CD4-positive, alpha-beta memory T cell (primary cell): ENCODE measurements at regions not wholly inside any gene's neighbourhood (a gene's known extent, or its start where the extent isn't known, plus 50 kb on each side); places are given as distances from the start of the nearest gene placed in this dataset.

Experiments
- CTCF ChIA-PET: fragments of 350-600 bp; sonication (Branson Sonifier 250); formaldehyde crosslinking; loops from one replicate; lab custom pipeline; 2021; ENCODE audit warnings: inconsistent platforms; ENCODE audit not compliant: partially characterized antibody; lab: Charles Lee
- POLR2A ChIA-PET: fragments of 350-600 bp; sonication (Branson Sonifier 250); formaldehyde crosslinking; loops from one replicate; lab custom pipeline; 2021; ENCODE audit not compliant: partially characterized antibody; lab: Charles Lee
- DNase-seq, 5 donors: peaks; one replicate each; pipeline versions ENCODE4 v3.0.0 to v3.0.0-alpha.2; 2020 to 2022; ENCODE audit warnings: mixed read lengths in 1 of 5
- H3K27ac ChIP-seq: one replicate; pipeline ENCODE4 v1.7.0; 2013; ENCODE audit warnings: low read depth, low read length
- H3K27me3 ChIP-seq: 2 replicates; pipeline ENCODE4 v1.7.0; 2013; ENCODE audit warnings: mild to moderate bottlenecking, low read length, moderate library complexity; ENCODE audit not compliant: insufficient read depth
- H3K36me3 ChIP-seq: 2 replicates; pipeline ENCODE4 v1.7.0; 2013; ENCODE audit warnings: mild to moderate bottlenecking, low read length, moderate library complexity; ENCODE audit not compliant: insufficient read depth
- H3K4me1 ChIP-seq: 2 replicates; pipeline ENCODE4 v1.7.0; 2013; ENCODE audit warnings: mild to moderate bottlenecking, low read length, moderate library complexity; ENCODE audit not compliant: insufficient read depth
- H3K4me3 ChIP-seq, 2 donors: one replicate each; pipeline ENCODE4 v1.7.0; 2013; ENCODE audit warnings: low read length in 2 of 2, mild to moderate bottlenecking in 1 of 2
- H3K9me3 ChIP-seq, 2 donors: one replicate each; pipeline ENCODE4 v1.7.0; 2013; ENCODE audit warnings: low read length in 2 of 2, control low read depth in 1 of 2; ENCODE audit not compliant: control insufficient read depth in 1 of 2
- H3K27ac Mint-ChIP-seq, 7 donors: one replicate each; pipeline ENCODE4 v1.8.0; 2020 to 2021; ENCODE audit warnings: mixed read lengths in 7 of 7, mild to moderate bottlenecking in 6 of 7, inconsistent platforms in 3 of 7, moderate library complexity in 3 of 7
- H3K27me3 Mint-ChIP-seq, 2 donors: one replicate each; pipeline ENCODE4 v1.8.0; 2020 to 2021; ENCODE audit warnings: mixed read lengths in 2 of 2
- H3K36me3 Mint-ChIP-seq, 2 donors: one replicate each; pipeline ENCODE4 v1.8.0; 2020 to 2021; ENCODE audit warnings: mixed read lengths in 2 of 2, inconsistent platforms in 1 of 2, mild to moderate bottlenecking in 1 of 2
- H3K4me1 Mint-ChIP-seq, 4 donors: one replicate each; pipeline ENCODE4 v1.8.0; 2020 to 2021; ENCODE audit warnings: mixed read lengths in 4 of 4, mild to moderate bottlenecking in 1 of 4
- H3K4me3 Mint-ChIP-seq, 8 donors: one replicate each; pipeline ENCODE4 v1.8.0; 2020 to 2021; ENCODE audit warnings: mixed read lengths in 8 of 8, mild to moderate bottlenecking in 7 of 8, moderate library complexity in 6 of 8, inconsistent platforms in 3 of 8
- H3K9me3 Mint-ChIP-seq, 8 donors: one replicate each; pipeline ENCODE4 v1.8.0; 2020 to 2021; ENCODE audit warnings: mixed read lengths in 8 of 8, mild to moderate bottlenecking in 5 of 8, inconsistent platforms in 3 of 8, moderate library complexity in 1 of 8
- intact Hi-C: fragments of 100-400 bp; cut with micrococcal nuclease; formaldehyde crosslinking; loops from one replicate; pipeline ENCODE4 v1.15.1; 2023

GRCh38 chr15:77853910-77854309 is 221.2 kb upstream of the LINGO1 start:
- intact Hi-C loops, result no loop called here
- Mint-ChIP-seq H3K4me1 (no peaks in the 10 kb centered on the region), H3K9me3 (peaks cover 0 to 6% (median 3%) of the 10 kb centered on the region in 8 donors), H3K27ac (no peak overlapping the region), H3K27me3 (peaks cover 14 to 16% of the 10 kb centered on the region in 2 donors), H3K4me3 (no peak overlapping the region), H3K36me3 (no peaks in the 10 kb centered on the region)
- Histone ChIP-seq H3K4me3 (no peak overlapping the region), H3K36me3 (no peaks in the 10 kb centered on the region), H3K4me1 (no peaks in the 10 kb centered on the region), H3K27me3 (peaks cover 2% of the 10 kb centered on the region), H3K27ac (no peak overlapping the region), H3K9me3 (no peaks in the 10 kb centered on the region)
- CTCF ChIA-PET, result no interaction called here
- DNase-seq, result no peak
- POLR2A ChIA-PET, result no interaction called here

DNA sequence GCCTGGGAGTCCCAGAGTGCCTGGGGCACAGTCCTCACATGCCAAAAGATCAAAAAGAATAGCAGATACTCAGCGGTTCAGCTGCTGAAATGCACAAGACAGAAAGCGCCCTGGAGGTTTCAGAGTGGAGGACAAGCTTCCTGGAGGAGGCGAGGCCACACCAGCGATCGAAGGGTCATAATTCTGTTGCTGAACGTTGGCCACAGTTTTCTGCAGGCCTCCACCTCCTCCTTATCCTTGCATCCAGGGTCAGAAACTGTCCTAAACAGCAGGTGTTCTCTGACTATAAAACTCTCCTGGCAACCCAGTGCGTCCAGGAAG is 220.3 kb upstream of the LINGO1 start:
- peaks cover 17 to 18% of the 10 kb centered on the region in 2 donors for H3K27me3 Mint-ChIP-seq
- H3K9me3 Mint-ChIP-seq, result peaks cover 0 to 8% (median 4%) of the 10 kb centered on the region in 8 donors
- no peaks in the 10 kb centered on the region for H3K4me1 Mint-ChIP-seq
- intact Hi-C loops, result no loop called here
- ChIA-PET POLR2A (no interaction called here), CTCF (no interaction called here)
- H3K27ac ChIP-seq, result no peak overlapping the region
- H3K4me3 Mint-ChIP-seq, result no peak overlapping the region
- no peaks in the 10 kb centered on the region for H3K9me3 ChIP-seq
- DNase-seq, result no peak
- no peaks in the 10 kb centered on the region for H3K4me1 ChIP-seq
- no peaks in the 10 kb centered on the region for H3K36me3 Mint-ChIP-seq
- H3K4me3 ChIP-seq, result no peak overlapping the region
- no peak overlapping the region for H3K27ac Mint-ChIP-seq
- H3K27me3 ChIP-seq, result peaks cover 5% of the 10 kb centered on the region
- no peaks in the 10 kb centered on the region for H3K36me3 ChIP-seq

GRCh38 chr15:77852241-77853007 is 219.7 kb upstream of the LINGO1 start:
- H3K27me3 ChIP-seq, result peaks cover 5% of the 10 kb centered on the region
- intact Hi-C loops, result no loop called here
- no peak overlapping the region for H3K4me3 ChIP-seq
- Mint-ChIP-seq H3K4me3 (no peak overlapping the region), H3K36me3 (no peaks in the 10 kb centered on the region), H3K9me3 (peaks cover 0 to 8% (median 4%) of the 10 kb centered on the region in 8 donors), H3K27ac (no peak overlapping the region), H3K27me3 (peaks cover 19% of the 10 kb centered on the region in 2 donors), H3K4me1 (no peaks in the 10 kb centered on the region)
- no peaks in the 10 kb centered on the region for H3K4me1 ChIP-seq
- no peaks in the 10 kb centered on the region for H3K36me3 ChIP-seq
- DNase-seq, result no peak
- H3K9me3 ChIP-seq, result no peaks in the 10 kb centered on the region
- ChIA-PET POLR2A (no interaction called here), CTCF (no interaction called here)
- no peak overlapping the region for H3K27ac ChIP-seq

DNA sequence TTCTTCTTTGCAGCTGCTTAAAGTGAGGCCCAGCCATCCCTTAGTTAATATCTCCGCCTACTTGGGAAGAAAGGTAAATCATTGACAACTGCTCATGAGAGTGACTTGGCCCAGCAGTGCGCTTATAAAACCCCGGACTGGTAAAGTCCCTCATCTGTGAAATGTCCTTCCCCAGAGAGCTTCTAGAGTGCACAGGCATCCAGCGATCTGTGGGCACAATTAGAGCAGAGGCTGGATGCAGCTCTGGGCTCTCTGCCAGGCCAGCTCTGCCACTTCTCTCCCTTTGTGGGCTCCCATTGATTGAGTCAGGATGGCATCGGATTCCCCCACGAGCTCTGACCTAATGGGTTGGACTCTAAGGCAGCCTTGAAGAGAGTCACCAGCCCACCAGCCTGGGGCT is 219.0 kb upstream of the LINGO1 start:
- Histone ChIP-seq H3K36me3 (no peaks in the 10 kb centered on the region), H3K4me3 (no peak overlapping the region), H3K4me1 (no peaks in the 10 kb centered on the region), H3K27ac (no peak overlapping the region), H3K27me3 (peaks cover 5% of the 10 kb centered on the region), H3K9me3 (no peaks in the 10 kb centered on the region)
- Mint-ChIP-seq H3K4me1 (no peaks in the 10 kb centered on the region), H3K27me3 (peaks cover 18 to 21% of the 10 kb centered on the region in 2 donors), H3K36me3 (no peaks in the 10 kb centered on the region), H3K27ac (no peak overlapping the region), H3K9me3 (peaks cover 0 to 8% (median 4%) of the 10 kb centered on the region in 8 donors), H3K4me3 (no peak overlapping the region)
- DNase-seq, result no peak
- intact Hi-C loops, result no loop called here
- ChIA-PET CTCF (interaction anchor here (1.0 kb wide), 1 partner anchor 8 kb away, joined by 3 read pairs; no protein-coding TSS in a partner anchor), POLR2A (no interaction called here)

DNA sequence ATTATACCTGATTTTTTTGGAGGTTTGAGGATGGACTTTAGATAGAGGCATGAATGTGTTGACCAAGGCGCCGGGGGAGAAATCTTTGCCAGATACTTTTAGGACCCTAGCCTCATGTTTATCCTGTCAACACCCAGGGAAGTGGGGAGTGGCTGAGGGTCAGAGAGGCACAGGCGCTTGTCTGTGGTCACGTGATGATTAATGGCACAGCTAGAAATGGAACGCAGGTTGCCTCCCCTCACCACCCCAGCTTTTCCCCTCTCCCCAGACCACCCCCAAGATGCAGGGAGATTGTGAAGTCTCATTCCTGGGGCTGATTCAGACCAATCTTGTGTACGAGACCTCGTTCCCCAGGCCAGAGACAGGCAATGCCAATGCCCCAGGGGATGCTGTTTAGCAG is 218.4 kb upstream of the LINGO1 start:
- POLR2A ChIA-PET, result no interaction called here
- DNase-seq, result no peak
- H3K4me1 Mint-ChIP-seq, result no peaks in the 10 kb centered on the region

GRCh38 chr15:77846986-77847385 is 214.3 kb upstream of the LINGO1 start:
- H3K27me3 ChIP-seq, result peaks cover 5% of the 10 kb centered on the region
- H3K36me3 ChIP-seq, result no peaks in the 10 kb centered on the region
- DNase-seq, result no peak
- H3K9me3 ChIP-seq, result no peaks in the 10 kb centered on the region
- intact Hi-C loops, result no loop called here
- no peak overlapping the region for H3K27ac Mint-ChIP-seq
- no peak overlapping the region for H3K27ac ChIP-seq
- H3K4me3 ChIP-seq, result no peak overlapping the region
- no peak overlapping the region for H3K4me3 Mint-ChIP-seq
- H3K27me3 Mint-ChIP-seq, result peaks cover 29 to 30% of the 10 kb centered on the region in 2 donors
- peaks cover 0 to 16% (median 13%) of the 10 kb centered on the region in 8 donors for H3K9me3 Mint-ChIP-seq
- ChIA-PET CTCF (no interaction called here), POLR2A (no interaction called here)
- no peaks in the 10 kb centered on the region for H3K4me1 ChIP-seq
- no peaks in the 10 kb centered on the region for H3K36me3 Mint-ChIP-seq
- H3K4me1 Mint-ChIP-seq, result no peaks in the 10 kb centered on the region

More for the DNA sequence above, 218.4 kb upstream of the LINGO1 start:
- Histone ChIP-seq H3K27me3 (peaks cover 5% of the 10 kb centered on the region), H3K27ac (no peak overlapping the region), H3K4me3 (no peak overlapping the region), H3K36me3 (no peaks in the 10 kb centered on the region), H3K4me1 (no peaks in the 10 kb centered on the region), H3K9me3 (no peaks in the 10 kb centered on the region)
- no peak overlapping the region for H3K27ac Mint-ChIP-seq
- H3K36me3 Mint-ChIP-seq, result no peaks in the 10 kb centered on the region
- peaks cover 0 to 8% (median 4%) of the 10 kb centered on the region in 8 donors for H3K9me3 Mint-ChIP-seq
- H3K27me3 Mint-ChIP-seq, result peaks cover 24 to 25% of the 10 kb centered on the region in 2 donors
- H3K4me3 Mint-ChIP-seq, result no peak overlapping the region
- intact Hi-C loops, result no loop called here
- CTCF ChIA-PET, result interaction anchor here (1.0 kb wide), 1 partner anchor 8 kb away, joined by 3 read pairs; no protein-coding TSS in a partner anchor

DNA sequence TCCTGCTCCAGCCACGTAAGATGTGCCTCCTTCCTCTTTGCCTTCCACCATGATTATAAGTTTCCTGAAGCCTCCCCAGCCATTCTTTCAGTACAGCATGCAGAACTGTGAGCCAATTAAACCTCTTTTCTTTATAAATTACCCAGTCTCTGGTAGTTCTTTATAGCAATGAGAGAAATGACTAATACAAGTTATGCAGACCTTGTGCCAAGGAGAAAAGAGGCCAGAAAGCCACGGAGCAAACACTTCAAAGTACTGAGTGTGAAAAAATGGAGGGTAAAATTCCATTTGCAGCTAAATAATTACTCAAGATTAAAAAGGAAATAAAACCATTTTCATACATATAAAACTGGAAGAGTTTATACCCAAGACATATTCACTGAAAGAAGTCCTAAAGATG is 213.6 kb upstream of the LINGO1 start:
- CTCF ChIA-PET, result no interaction called here
- H3K4me3 Mint-ChIP-seq, result no peak overlapping the region
- H3K4me1 Mint-ChIP-seq, result no peaks in the 10 kb centered on the region
- peaks cover 0 to 16% (median 13%) of the 10 kb centered on the region in 8 donors for H3K9me3 Mint-ChIP-seq
- POLR2A ChIA-PET, result no interaction called here
- H3K36me3 Mint-ChIP-seq, result no peaks in the 10 kb centered on the region
- peaks cover 29 to 32% of the 10 kb centered on the region in 2 donors for H3K27me3 Mint-ChIP-seq
- no peaks in the 10 kb centered on the region for H3K9me3 ChIP-seq
- no peak overlapping the region for H3K27ac ChIP-seq
- H3K4me3 ChIP-seq, result no peak overlapping the region
- intact Hi-C loops, result no loop called here
- no peak for DNase-seq
- H3K27ac Mint-ChIP-seq, result no peak overlapping the region
- no peaks in the 10 kb centered on the region for H3K4me1 ChIP-seq
- H3K36me3 ChIP-seq, result no peaks in the 10 kb centered on the region
- H3K27me3 ChIP-seq, result peaks cover 5% of the 10 kb centered on the region
